ENCODE measurements at regions not wholly inside any gene's neighbourhood (a gene's known extent, or its start where the extent isn't known, plus 50 kb on each side); places are given as distances from the start of the nearest gene placed in this dataset.

- TF ChIP-seq CTCF (IDR thresholded peaks at IDR 0.05; ENCODE audit: low read length): no peak
- TF ChIP-seq EZH2 (IDR thresholded peaks at IDR 0.05; ENCODE audit: borderline replicate concordance, low read length): no peak
Measured at GRCh38 chr6:149266659-149267058, 50.9 kb upstream of the TAB2 start.
